EL (cell line): ENCODE measurements at regions not wholly inside any gene's neighbourhood (a gene's known extent, or its start where the extent isn't known, plus 50 kb on each side); places are given as distances from the start of the nearest gene placed in this dataset.
"Not testable (repeated sequence)": the region's sequence is repeated elsewhere in the genome, so short reads cannot be mapped to it uniquely, and the experiment has no call there.

Experiments
- DNase-seq: peaks from one replicate; pipeline ENCODE4 v3.0.0-alpha.2; 2016

- DNase-seq, result no peak
These were observed 1801.1 kb upstream of the CELF4 start for GRCh38 chr18:39366656-39367055.

- no peak for DNase-seq
These were observed 1800.4 kb upstream of the CELF4 start for GRCh38 chr18:39365836-39366485.

- no peak for DNase-seq
These were observed 1794.5 kb upstream of the CELF4 start for GRCh38 chr18:39360072-39360471.

- DNase-seq, result no peak
These were observed 1794.0 kb upstream of the CELF4 start for GRCh38 chr18:39359636-39360035.

GRCh38 chr18:39350945-39351344, 1785.3 kb upstream of the CELF4 start:
- peak; percentile 4 for DNase-seq

- no peak for DNase-seq
These were observed 1784.2 kb upstream of the CELF4 start for GRCh38 chr18:39349801-39350200.

GRCh38 chr18:39348757-39349156, 1783.2 kb upstream of the CELF4 start:
- DNase-seq, result no peak

- DNase-seq, result no peak
These were observed 1782.1 kb upstream of the CELF4 start for GRCh38 chr18:39347701-39348100.

GRCh38 chr18:39346916-39347315, 1781.3 kb upstream of the CELF4 start:
- no peak for DNase-seq

GRCh38 chr18:39345321-39345720, 1779.7 kb upstream of the CELF4 start:
- DNase-seq, result peak; percentile 72

GRCh38 chr18:39344487-39344886, 1778.9 kb upstream of the CELF4 start:
- no peak for DNase-seq

GRCh38 chr18:39341129-39341528, 1775.5 kb upstream of the CELF4 start:
- DNase-seq, result no peak

GRCh38 chr18:39340418-39340817, 1774.8 kb upstream of the CELF4 start:
- no peak for DNase-seq

- no peak for DNase-seq
These were observed 1764.1 kb upstream of the CELF4 start for GRCh38 chr18:39329496-39330275.

GRCh38 chr18:39326772-39327171, 1761.2 kb upstream of the CELF4 start:
- no peak for DNase-seq

- no peak for DNase-seq
These were observed 1760.4 kb upstream of the CELF4 start for GRCh38 chr18:39325973-39326372.

- no peak for DNase-seq
These were observed 1753.5 kb upstream of the CELF4 start for GRCh38 chr18:39319141-39319540.

- DNase-seq, result no peak
These were observed 1752.9 kb upstream of the CELF4 start for GRCh38 chr18:39318462-39318861.

GRCh38 chr18:39318008-39318407, 1752.4 kb upstream of the CELF4 start:
- DNase-seq, result no peak

- DNase-seq, result no peak
These were observed 1749.0 kb upstream of the CELF4 start for GRCh38 chr18:39314595-39314994.

GRCh38 chr18:39313992-39314391, 1748.4 kb upstream of the CELF4 start:
- DNase-seq, result no peak

GRCh38 chr18:39311111-39311712, 1745.6 kb upstream of the CELF4 start:
- no peak for DNase-seq

GRCh38 chr18:39308931-39309521, 1743.4 kb upstream of the CELF4 start:
- DNase-seq, result not testable (repeated sequence)

GRCh38 chr18:39305766-39306165, 1740.2 kb upstream of the CELF4 start:
- DNase-seq, result no peak
